GM18907 (cell line): ENCODE measurements at regions not wholly inside any gene's neighbourhood (a gene's known extent, or its start where the extent isn't known, plus 50 kb on each side); places are given as distances from the start of the nearest gene placed in this dataset.
"Not testable (repeated sequence)": the region's sequence is repeated elsewhere in the genome, so short reads cannot be mapped to it uniquely, and the experiment has no call there.

Source experiments
- ATAC-seq: cut with Tn5 transposase; IDR thresholded peaks from one replicate; pipeline ENCODE4 v1.9.1; 2021; ENCODE audit warnings: mild to moderate bottlenecking, moderate library complexity; ENCODE audit not compliant: unreplicated experiment

DNA sequence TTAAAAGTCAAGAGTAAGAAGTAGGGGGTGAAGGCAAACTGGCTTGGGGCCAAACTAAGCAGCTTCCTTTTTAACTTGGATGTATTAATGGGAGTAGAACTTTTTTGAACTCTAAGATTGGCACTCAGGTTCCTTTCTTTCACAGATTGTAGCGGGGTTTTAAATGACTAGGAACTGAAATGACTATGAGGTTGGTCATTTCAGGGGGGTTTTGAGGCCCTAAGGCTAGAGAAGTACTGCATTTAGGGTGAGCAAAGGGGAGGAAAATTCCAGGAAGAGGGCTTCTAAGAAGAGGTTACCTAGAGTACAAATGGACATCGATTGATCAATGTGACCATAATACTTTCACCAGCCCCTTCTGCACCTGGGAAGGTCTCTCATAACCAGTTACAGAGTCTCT is 381.8 kb downstream of the MLLT3 start:
- ATAC-seq = no peak

DNA sequence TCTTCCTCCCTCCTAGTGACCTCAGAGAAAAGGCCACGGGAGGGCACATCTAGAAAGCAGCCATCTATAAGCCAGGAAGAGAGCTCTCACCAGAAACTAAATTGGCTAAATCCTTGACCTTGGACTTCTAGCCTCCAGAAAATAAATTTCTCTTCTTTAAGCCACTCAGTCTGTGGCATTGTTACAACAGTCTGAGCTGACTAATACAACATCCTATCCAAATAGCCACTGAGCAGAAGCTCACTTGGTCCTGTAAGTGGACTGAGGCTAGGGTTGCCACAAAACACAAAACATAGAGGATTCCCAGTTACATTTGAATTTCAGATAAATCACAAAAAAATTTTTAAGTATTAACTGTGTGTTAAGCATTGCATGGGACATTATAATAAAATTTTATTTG is 383.4 kb downstream of the MLLT3 start:
- ATAC-seq = no peak

DNA sequence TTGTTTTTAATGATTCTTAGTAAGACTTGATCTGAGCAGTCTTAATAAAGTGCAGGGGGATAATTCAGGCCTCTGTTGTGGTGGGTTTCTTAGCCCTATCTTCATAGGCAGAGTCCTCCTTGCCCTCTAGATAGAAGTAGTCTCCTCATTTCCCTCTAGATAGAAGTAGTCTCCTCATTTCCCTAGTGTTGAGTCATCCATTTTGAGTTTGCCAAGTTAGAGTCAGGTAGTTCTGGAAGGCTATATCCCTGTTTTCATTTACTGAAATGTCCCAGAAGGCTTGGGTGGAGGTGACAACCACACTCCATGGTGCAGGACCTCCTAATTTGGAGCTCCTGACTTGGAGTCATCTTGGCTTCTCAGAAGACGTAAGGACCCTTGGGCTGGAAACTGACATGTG is 384.6 kb downstream of the MLLT3 start:
- no peak for ATAC-seq

DNA sequence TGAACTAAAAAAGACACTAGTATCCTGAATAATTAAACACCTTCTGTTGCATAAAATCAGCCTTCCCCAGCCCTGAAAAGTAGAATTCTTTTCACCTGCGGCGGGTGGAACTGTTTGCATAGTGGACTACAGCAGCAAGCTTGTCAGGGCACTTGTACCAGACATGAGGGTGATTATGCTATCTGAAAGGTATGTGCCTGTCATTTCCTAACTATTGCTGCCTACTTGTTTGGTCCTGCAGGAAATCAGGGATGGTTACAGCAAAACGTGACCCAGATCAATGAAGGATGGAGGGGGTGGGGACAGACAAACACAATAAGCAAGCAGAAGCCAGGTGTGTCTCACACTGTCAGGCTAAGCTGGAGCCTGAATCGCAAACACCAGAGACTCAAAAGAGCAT is 385.6 kb downstream of the MLLT3 start:
- ATAC-seq = no peak

DNA sequence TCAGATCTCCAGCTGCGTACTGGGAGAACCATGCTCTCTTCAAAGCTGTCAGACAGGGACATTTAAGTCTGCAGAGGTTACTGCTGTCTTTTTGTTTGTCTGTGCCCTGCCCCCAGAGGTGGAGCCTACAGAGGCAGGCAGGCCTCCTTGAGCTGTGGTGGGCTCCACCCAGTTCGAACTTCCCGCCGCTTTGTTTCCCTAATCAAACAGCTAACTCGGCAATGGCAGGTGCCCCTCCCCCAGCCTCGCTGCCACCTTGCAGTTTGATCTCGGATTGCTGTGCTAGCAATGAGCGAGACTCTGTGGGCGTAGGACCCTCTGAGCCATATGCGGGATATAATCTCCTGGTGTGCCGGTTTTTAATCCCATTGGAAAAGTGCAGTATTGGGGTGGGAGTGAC is 387.1 kb downstream of the MLLT3 start:
- ATAC-seq = not testable (repeated sequence)

DNA sequence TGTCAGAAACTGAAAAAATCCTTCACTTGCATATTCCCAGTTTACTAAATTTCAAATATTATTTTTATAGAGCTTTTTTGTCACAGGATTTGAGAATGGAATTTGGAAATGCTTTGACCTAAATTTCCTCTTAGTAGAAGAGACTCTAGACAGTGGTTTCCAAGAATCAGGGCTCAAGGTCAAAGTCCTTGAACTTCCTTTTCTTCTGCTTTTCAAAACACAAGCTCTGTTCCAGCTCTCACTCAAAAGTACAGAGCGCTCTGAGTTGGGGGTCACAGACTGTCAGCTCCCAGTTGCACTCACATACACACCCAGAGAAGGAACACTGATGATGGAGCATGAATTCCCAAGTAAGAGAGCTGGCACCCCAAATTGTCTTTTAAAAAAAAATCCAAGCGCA is 394.2 kb downstream of the MLLT3 start:
- ATAC-seq = no peak

DNA sequence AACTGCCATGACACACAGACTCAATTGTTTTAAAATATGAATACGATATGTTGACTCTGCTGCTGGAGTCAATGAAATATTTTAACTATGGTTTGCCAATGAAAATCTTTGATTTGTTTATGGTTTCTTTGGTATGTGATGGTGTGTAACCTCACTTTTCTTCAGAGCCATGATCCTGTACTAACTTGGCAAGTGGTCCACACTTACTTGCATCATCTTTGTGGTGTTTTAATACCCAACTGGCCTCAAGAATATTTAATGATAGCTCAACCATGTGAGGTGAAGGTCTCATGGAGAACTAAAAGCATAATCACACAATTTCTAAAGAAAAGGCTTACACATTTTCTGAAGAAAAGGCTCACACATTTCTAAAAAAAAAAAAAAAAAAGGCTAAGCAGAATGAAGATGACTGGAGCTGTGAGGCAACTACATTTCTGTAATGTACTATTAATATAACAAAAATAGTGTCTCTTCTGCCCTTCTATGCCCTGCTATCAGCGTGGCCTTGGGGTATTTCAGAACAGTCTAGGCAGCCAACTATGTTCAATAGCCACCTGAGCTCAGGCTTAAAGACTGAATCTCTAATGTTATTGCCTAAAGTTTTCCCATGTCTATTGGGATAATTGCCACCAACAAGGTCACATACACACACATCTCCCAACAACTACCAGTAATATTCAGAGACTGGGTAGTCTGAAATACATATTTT is 395.0 kb downstream of the MLLT3 start:
- ATAC-seq = no peak

DNA sequence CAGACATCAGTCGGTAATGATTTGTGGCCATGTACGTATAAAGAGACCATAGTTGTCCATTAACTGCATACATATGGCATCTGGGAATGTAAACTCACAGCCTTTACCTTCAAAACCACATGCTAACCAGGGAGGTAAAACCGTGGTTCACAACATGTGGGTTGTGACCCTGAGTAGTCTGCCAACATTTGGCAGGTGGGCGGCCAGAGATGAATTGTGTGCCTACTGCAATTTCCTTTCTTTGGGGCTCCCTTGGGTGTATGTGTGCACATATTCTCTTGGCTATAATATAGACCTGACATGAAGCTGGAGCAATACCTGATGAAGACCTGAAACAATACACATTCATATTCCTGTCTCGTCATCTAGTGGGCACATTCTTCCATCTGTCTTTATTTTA is 396.0 kb downstream of the MLLT3 start:
- no peak for ATAC-seq

DNA sequence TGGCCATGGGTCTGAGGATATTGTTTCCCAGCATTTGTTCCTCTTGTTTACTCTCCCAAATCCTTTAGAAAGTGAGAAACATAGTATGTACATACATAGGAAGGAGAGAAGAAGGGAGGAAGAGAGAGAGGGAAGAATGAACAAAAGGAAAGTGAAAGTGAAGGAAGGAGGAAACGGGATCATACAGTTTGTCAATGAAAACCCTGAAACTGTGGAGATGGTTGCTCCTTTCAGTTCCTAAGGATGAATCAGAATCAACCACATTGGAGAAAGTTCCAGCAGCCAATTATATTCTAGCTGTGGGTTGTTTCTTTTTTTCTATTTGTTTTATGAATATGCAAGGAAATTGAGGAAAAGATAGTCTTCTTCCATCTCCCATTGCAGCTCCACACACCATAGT is 396.5 kb downstream of the MLLT3 start:
- ATAC-seq = no peak

DNA sequence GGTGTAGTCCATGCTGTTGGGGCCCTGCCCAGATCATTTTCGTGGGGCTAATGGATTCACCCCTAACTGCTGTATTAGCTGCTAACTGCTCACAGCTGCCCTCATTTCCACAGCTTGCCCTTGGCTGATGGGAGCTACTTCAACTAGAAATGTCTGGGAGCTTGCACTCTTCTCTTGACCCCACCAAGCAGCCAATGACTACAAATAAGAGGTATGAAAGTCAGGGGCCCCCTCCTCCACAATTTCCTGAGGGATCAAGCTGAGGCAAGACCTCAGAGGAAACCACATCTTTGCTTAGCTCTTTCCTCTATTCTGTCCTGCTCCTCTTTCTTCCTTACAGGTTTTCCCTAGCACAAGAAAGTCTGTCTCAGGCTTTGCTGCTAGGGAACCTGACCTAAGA is 397.5 kb downstream of the MLLT3 start:
- ATAC-seq = no peak

DNA sequence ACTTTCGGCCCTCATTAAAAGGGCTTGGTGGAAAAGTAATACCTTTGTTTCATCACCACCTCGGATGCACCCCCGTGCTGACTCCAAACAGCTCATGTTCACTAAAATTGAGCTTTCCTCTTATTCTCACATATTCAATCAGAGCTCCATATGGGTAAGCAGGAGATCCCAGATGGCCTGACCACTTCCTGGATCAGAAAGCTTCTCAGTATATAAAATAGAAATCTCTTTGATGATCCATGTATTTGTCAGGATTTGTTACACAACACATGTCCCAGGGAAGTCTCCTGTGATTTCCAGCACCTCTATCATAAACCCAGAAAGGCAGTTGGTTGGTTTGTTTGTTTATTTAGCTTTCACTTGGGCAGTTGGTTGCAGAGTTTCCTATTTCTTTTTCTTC is 402.0 kb downstream of the MLLT3 start:
- ATAC-seq = no peak

DNA sequence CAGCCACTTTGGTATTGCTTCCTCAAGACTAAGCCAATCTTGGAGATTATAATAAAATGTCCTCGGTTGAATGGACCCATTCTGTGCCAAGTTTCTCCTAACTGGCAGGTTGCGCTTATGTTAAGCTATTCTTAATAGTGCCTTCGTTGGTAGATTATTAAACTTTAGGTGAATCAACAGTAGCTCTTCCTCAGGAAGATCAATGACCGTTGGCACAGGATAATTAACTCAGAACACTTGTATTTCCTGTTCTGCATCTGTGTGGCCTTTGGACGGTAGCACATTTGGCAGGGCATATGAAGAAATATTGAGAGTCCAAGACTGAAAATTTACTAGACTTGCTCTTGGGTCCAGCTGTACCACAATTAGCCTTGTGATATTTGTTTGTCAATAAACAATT is 402.9 kb downstream of the MLLT3 start:
- no peak for ATAC-seq

DNA sequence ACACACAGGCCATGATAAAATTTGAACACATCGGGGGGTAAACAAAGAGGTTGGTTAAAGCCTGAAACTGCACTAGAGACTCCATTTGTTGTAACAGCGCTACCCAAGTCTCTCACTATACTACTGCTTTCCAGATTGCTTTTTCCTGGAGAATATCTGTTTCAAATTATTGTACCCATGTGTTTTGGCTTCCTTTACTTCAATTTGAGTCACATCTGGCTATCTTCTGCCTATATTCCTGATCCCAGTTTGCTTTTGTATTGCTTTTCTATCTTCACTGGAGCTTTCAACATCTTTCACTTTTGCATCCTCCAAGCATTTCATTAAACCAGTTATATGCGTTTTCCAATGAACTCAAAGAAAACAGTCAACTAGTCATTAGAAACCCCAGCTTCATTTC is 404.7 kb downstream of the MLLT3 start:
- no peak for ATAC-seq

DNA sequence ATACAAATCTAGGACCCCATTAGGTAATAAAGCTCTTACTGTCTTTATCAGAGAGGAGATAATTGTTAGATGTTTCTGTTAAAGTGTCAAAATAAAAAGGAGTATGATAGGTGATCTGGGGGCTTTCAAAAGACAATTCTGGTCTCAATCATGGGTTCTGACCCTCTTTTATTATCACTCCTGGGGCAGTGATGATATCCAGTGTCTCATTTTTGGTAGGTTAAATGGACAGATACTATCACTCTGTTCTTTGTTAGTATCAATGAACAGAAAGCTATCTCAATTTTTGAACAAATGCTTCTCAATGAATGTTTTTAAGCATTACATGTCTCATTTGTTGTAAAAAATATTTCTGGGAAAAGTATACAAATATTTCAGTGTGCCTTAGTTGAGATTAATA is 405.9 kb downstream of the MLLT3 start:
- no peak for ATAC-seq

DNA sequence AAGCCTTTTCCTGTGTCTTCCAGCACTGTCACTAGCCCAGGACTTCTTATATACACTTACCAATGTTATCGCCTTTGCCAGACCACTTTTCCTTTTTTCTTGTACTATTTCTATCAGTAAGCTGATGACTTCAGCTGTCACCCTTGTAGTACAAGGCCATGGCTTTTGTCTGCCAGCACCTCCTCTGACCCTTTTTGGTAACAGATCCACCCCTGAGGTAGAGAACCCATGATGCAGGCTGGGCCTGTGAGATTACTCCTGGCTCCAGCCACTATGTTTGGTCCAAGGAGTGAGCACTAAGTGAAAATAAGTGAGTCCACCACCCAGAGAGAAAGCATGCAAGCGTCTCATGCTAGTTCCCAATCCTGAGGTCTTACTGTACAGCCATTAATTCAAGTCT is 406.7 kb downstream of the MLLT3 start:
- ATAC-seq = no peak

DNA sequence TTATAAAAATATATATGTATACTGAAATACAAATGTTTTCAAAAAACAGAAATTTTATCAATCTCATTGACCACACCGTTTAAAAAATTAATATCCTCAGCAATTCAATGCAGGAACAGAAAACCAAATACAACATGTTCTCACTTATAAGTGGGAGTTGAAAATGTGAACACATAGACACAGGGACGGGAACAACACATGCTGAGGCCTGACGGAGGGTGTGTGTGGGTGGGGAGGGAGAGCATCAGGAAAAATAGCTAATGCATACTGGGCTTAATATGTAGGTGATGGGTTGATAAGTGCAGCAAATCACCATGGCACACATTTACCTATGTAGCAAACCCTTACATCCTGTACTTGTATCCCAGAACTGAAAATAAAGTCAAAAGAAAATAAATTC is 409.5 kb downstream of the MLLT3 start:
- no peak for ATAC-seq

DNA sequence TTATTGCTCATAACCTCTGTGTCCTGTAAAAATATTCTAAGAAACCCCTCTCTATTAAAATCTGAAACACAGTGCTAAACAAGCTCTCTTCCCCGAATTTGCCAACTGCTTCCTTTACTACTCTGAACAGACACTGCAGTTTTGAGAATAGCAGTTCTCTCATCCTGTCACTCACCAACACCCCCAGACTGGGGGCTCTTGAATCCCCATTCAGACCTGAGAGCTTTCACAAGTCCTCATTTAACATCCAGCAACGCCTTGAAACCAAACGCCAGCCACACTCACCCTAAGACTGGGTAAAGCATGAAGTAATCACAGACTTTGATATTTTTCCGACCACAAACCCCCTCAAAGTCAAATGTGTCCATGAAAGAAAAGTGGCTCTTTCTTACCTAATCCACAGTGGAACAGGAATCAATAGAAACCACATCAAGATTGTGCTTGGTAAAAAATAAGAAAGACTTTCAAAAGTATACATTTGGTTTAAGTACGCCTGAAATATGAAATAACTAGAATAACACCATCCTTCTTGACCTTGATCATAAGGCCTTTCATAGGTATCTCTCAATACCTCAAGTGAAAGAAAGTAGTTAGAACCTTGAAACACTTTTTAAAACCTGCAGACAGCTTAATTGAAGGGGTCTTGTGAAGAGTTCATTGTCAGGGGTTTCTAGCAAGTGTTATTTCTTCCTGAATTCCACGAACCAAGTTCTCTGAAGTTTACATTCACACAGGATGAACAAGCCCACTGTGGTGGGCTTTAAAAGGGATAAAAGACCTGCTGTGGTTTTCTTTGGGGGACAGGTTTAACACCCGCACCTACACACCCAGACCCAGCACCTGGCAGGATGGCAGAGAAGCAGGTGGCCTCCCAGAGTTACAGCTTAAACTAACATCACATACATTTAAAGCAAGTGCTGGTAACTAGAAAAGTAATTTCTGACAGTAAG is 412.6 kb downstream of the MLLT3 start:
- ATAC-seq = peak; percentile 71

DNA sequence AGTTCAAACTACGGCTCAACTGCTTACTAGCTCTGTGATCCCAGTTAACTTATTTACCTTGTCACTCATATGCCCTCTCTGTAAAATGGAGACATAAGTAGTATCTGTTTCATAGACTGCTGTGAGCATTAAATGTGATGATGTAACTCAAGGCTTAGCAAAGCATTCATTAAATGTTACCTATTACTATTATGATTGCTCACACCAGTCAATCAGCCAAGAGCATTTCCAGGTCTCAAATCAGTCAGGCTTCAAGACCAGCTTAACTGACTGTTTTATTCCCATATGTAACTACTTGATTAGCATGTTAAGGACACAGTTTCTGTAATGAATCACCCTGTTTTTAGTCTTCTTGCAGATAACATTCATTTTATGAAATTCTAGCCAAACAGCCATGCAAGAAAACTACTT is 413.3 kb downstream of the MLLT3 start:
- ATAC-seq = no peak

DNA sequence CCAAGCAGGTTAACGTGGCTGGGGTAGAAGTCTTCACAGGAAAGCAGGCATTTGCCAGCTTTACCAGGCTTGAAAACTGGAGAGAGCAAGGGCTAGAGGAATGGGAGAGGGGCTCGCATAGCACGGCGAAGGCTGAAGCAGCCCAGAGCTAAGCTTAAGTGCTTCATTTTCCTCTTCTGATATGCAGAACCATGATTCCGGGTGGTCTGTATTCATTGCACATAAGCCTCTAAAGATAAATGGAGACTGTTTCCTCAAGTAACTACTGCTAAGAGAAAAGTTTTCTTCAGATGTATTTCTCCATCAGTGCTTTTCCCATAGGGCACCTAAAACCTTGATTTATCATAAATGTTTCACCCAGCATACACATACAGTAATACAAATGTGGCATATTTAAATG is 414.1 kb downstream of the MLLT3 start:
- no peak for ATAC-seq

DNA sequence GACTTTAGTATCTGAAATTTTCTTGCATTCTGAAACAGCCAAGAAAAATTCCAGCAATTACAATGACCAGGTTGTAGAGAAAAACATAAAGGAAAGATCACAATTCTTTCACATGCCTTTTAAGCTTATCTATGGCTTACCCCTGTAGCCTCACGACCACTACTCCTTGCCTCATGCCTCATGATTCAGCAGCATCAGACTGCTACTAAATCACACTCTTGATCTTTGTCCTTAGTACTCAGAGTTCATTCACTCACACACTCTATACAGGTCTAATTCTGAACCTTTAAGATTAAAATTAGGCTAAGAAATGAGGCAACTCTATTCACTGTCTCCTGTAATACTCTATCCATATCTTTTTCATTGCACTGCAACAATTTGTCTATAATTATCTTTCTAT is 415.1 kb downstream of the MLLT3 start:
- no peak for ATAC-seq

DNA sequence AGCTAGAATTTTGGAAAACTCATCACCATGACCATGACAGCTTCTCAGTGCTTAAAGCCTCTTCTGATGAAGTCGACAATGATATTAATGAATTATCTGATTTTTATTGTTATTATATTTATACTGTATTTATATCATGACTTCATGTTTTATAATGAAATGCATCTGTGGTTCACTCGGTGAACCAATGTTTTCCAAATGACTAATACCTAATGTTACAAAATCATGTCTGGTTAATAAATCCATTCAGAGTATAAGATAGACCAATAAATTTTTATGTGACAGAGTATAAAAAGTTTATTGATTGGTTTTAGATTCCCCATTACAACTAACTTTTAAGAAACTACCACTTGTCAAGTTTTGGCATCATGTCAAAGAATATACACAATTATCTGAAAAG is 416.5 kb downstream of the MLLT3 start:
- ATAC-seq = no peak

DNA sequence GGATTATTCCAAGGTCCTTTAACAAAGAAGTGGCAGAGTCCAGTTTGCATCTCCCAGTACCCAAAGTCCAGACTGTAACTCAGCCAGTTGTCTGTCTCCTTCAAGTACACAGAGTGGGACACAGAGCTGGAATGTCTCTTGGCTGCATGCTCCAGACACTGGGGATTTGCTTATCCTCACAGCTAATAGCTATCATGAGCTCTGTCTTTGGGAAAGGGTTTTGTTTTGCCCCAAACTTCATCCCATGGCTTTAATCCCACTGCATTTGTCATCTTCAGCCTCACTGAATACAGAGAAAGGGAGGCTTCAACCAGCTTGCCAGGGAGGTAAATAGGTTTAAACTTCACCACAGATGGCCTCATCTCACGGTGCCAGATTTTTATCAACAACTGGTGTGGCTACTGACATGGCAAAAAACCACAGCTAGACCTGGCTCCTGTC is 412.2 kb upstream of the SLC24A2 start:
- no peak for ATAC-seq
